Fibroblast of pulmonary artery (primary cell): ENCODE measurements at regions not wholly inside any gene's neighbourhood (a gene's known extent, or its start where the extent isn't known, plus 50 kb on each side); places are given as distances from the start of the nearest gene placed in this dataset.

ENCODE experiments used
- DNase-seq: peaks from one replicate; pipeline ENCODE4 v3.0.0-alpha.2; 2010; ENCODE audit warnings: low read depth
- H3K4me3 ChIP-seq: replicated peaks from 2 replicates; pipeline ENCODE4 v1.5.1; 2011; ENCODE audit warnings: low read depth, mild to moderate bottlenecking, control low read depth, low read length, moderate library complexity
- CTCF ChIP-seq: IDR thresholded peaks from 2 replicates; pipeline ENCODE4 v1.5.1; 2011; ENCODE audit warnings: mild to moderate bottlenecking, control low read depth, low read length, inconsistent platforms; ENCODE audit errors: missing control alignments

- no peak for TF ChIP-seq CTCF
- no peak overlapping the region for H3K4me3 ChIP-seq
- DNase-seq = no peak
Observed at GRCh38 chr16:86300746-86301481, 209.4 kb upstream of the FOXF1 start.

- no peak overlapping the region for H3K4me3 ChIP-seq
- DNase-seq = no peak
- no peak for TF ChIP-seq CTCF
Observed at GRCh38 chr16:86302421-86303109, 207.8 kb upstream of the FOXF1 start.

GRCh38 chr16:86303787-86304678 lies 206.3 kb upstream of the FOXF1 start:
- no peak for DNase-seq

GRCh38 chr16:86304868-86305267 lies 205.5 kb upstream of the FOXF1 start:
- no peak overlapping the region for H3K4me3 ChIP-seq
- no peak for TF ChIP-seq CTCF
- DNase-seq = no peak

More at GRCh38 chr16:86303787-86304678, 206.3 kb upstream of the FOXF1 start:
- H3K4me3 ChIP-seq = no peak overlapping the region
- TF ChIP-seq CTCF = no peak

GRCh38 chr16:86305440-86305839 lies 204.9 kb upstream of the FOXF1 start:
- DNase-seq = no peak
- no peak overlapping the region for H3K4me3 ChIP-seq
- TF ChIP-seq CTCF = no peak

GRCh38 chr16:86306011-86306644 lies 204.2 kb upstream of the FOXF1 start:
- H3K4me3 ChIP-seq = no peak overlapping the region
- no peak for DNase-seq
- no peak for TF ChIP-seq CTCF
